Large intestine (tissue), 3 donors: ENCODE measurements at regions not wholly inside any gene's neighbourhood (a gene's known extent, or its start where the extent isn't known, plus 50 kb on each side); places are given as distances from the start of the nearest gene placed in this dataset.

Experiments
- DNase-seq, 2 donors: peaks; one replicate each; pipeline versions ENCODE4 v3.0.0 to v3.0.0-alpha.2; 2013
- H3K27ac ChIP-seq: one replicate; pipeline ENCODE4 v1.5.1; 2013; ENCODE audit warnings: low read length
- H3K27me3 ChIP-seq: 2 replicates; pipeline ENCODE4 v1.6.1; 2013; ENCODE audit warnings: low read length; ENCODE audit not compliant: control insufficient read depth, insufficient read depth
- H3K36me3 ChIP-seq: 2 replicates; pipeline ENCODE4 v1.6.1; 2013; ENCODE audit warnings: low read length; ENCODE audit not compliant: control insufficient read depth, insufficient read depth
- H3K4me1 ChIP-seq: one replicate; pipeline ENCODE4 v1.6.1; 2013; ENCODE audit warnings: low read length; ENCODE audit not compliant: control insufficient read depth, insufficient read depth
- H3K4me3 ChIP-seq: one replicate; pipeline ENCODE4 v1.5.1; 2013; ENCODE audit warnings: low read length
- H3K9me3 ChIP-seq: one replicate; pipeline ENCODE4 v1.6.1; 2013; ENCODE audit warnings: mild to moderate bottlenecking, low read depth, low read length, moderate library complexity; ENCODE audit not compliant: control insufficient read depth
- WGBS: methylation state at CpG from one replicate; pipeline ENCODE4 v1.1.5; 2013; ENCODE audit warnings: low lambda C conversion rate; ENCODE audit not compliant: insufficient coverage; 5-methylcytosine and 5-hydroxymethylcytosine counted together

- Histone ChIP-seq H3K4me1 (no peaks in the 10 kb centered on the region), H3K27me3 (no peaks in the 10 kb centered on the region), H3K4me3 (no peak overlapping the region), H3K27ac (no peak overlapping the region), H3K36me3 (no peaks in the 10 kb centered on the region), H3K9me3 (no peaks in the 10 kb centered on the region)
- no peak for DNase-seq
- no CpG with 5 or more reads among the region's 1 CpG for WGBS
These were observed 339.6 kb upstream of the DCC start for GRCh38 chr18:52000435-52000834.

GRCh38 chr18:52001106-52001505 lies 338.9 kb upstream of the DCC start:
- WGBS: 88% methylated on average over 1 of the region's 1 CpG
- no peaks in the 10 kb centered on the region for H3K36me3 ChIP-seq
- H3K4me3 ChIP-seq: no peak overlapping the region
- H3K27me3 ChIP-seq: no peaks in the 10 kb centered on the region
- no peak overlapping the region for H3K27ac ChIP-seq
- no peaks in the 10 kb centered on the region for H3K9me3 ChIP-seq
- H3K4me1 ChIP-seq: no peaks in the 10 kb centered on the region
- no peak for DNase-seq

GRCh38 chr18:52002600-52002999 lies 337.4 kb upstream of the DCC start:
- Histone ChIP-seq H3K4me1 (no peaks in the 10 kb centered on the region), H3K4me3 (no peak overlapping the region), H3K36me3 (no peaks in the 10 kb centered on the region), H3K27ac (no peak overlapping the region), H3K27me3 (no peaks in the 10 kb centered on the region), H3K9me3 (no peaks in the 10 kb centered on the region)
- WGBS: 97% methylated on average over 5 of the region's 6 CpGs
- DNase-seq: no peak

- Histone ChIP-seq H3K36me3 (no peaks in the 10 kb centered on the region), H3K4me3 (no peak overlapping the region), H3K9me3 (no peaks in the 10 kb centered on the region), H3K4me1 (no peaks in the 10 kb centered on the region), H3K27me3 (no peaks in the 10 kb centered on the region), H3K27ac (no peak overlapping the region)
- 50% methylated on average over 1 of the region's 2 CpGs for WGBS
- no peak for DNase-seq
These were observed 332.9 kb upstream of the DCC start for GRCh38 chr18:52007105-52007504.

- WGBS: no CpG with 5 or more reads among the region's 3 CpGs
- no peak for DNase-seq
- H3K4me3 ChIP-seq: no peak overlapping the region
- H3K27ac ChIP-seq: no peak overlapping the region
- H3K36me3 ChIP-seq: no peaks in the 10 kb centered on the region
- H3K4me1 ChIP-seq: no peaks in the 10 kb centered on the region
- no peaks in the 10 kb centered on the region for H3K27me3 ChIP-seq
- H3K9me3 ChIP-seq: no peaks in the 10 kb centered on the region
These were observed 331.7 kb upstream of the DCC start for GRCh38 chr18:52008330-52008729.

GRCh38 chr18:52008736-52009135 lies 331.3 kb upstream of the DCC start:
- Histone ChIP-seq H3K27ac (no peak overlapping the region), H3K9me3 (no peaks in the 10 kb centered on the region), H3K4me3 (no peak overlapping the region), H3K27me3 (no peaks in the 10 kb centered on the region), H3K4me1 (no peaks in the 10 kb centered on the region), H3K36me3 (no peaks in the 10 kb centered on the region)
- WGBS: 80% methylated on average over 1 of the region's 2 CpGs
- no peak for DNase-seq

GRCh38 chr18:52009958-52010357 lies 330.0 kb upstream of the DCC start:
- H3K27me3 ChIP-seq: no peaks in the 10 kb centered on the region
- H3K27ac ChIP-seq: no peak overlapping the region
- H3K4me3 ChIP-seq: no peak overlapping the region
- no peaks in the 10 kb centered on the region for H3K36me3 ChIP-seq
- H3K9me3 ChIP-seq: no peaks in the 10 kb centered on the region
- no peaks in the 10 kb centered on the region for H3K4me1 ChIP-seq
- WGBS: 88% methylated on average over 1 of the region's 1 CpG
- DNase-seq: no peak

DNA sequence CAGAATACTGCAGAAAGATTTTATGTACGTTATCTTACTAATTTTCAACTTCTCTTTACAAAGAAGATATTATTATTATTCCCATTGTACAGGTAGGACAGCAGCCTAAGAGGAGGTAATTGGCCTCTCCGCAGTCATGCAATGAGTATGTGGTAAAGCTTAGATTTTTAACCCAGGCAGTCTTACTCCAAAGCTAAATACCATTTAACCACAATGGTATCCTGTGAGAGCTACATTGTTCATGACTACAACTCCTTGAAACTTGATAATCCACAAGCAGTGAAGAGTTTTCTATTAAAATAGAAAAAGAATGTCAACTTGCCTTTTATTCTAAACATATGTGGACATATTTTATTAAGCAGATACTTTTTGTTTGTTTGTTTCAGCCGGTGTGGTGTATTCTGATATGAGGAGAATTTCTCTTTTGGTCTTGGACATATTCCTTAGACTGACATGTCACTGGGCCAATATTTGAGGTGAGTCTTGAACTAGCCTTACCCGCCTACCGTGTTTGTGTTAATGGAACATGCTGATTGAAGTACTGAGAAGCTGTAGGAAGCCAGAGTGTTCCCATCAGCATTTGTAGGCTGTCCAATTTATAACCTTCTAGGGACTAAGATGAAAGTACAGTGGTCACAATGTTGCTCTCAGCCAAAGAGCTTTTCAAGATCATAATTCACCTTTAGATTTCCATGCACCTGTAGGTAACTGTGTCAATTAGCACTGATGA lies 293.9 kb upstream of the DCC start:
- no peaks in the 10 kb centered on the region for H3K9me3 ChIP-seq
- DNase-seq: no peak
- H3K36me3 ChIP-seq: no peaks in the 10 kb centered on the region
- H3K27me3 ChIP-seq: no peaks in the 10 kb centered on the region
- no peak overlapping the region for H3K27ac ChIP-seq
- WGBS: no CpG with 5 or more reads among the region's 5 CpGs
- H3K4me3 ChIP-seq: no peak overlapping the region
- H3K4me1 ChIP-seq: no peaks in the 10 kb centered on the region

GRCh38 chr18:52046842-52047241 lies 293.2 kb upstream of the DCC start:
- Histone ChIP-seq H3K9me3 (no peaks in the 10 kb centered on the region), H3K27me3 (no peaks in the 10 kb centered on the region), H3K36me3 (no peaks in the 10 kb centered on the region), H3K4me1 (no peaks in the 10 kb centered on the region), H3K4me3 (no peak overlapping the region), H3K27ac (no peak overlapping the region)
- DNase-seq: no peak
- WGBS: no CpG with 5 or more reads among the region's 4 CpGs

DNA sequence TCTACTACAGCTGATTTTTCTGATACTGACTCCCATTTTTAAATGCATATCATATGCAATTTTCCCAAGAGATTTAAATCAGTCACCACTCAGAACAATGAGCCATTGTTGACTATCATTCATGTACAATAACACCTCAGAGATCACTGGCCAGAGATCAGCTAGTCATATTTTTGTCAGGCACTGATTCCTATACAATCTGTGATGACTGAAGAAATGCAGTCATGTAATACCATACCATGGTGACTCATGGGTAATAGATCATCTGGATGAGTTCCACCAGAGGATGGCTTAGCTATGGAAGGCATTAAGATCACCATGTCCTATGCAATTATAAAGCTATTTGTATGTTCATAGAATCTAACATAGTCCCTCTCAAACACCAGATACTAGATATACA lies 285.7 kb upstream of the DCC start:
- no peak for DNase-seq
- no peaks in the 10 kb centered on the region for H3K36me3 ChIP-seq
- no peaks in the 10 kb centered on the region for H3K9me3 ChIP-seq
- no peak overlapping the region for H3K27ac ChIP-seq
- no peak overlapping the region for H3K4me3 ChIP-seq
- H3K4me1 ChIP-seq: no peaks in the 10 kb centered on the region
- H3K27me3 ChIP-seq: no peaks in the 10 kb centered on the region

- H3K27me3 ChIP-seq: no peaks in the 10 kb centered on the region
- no peak overlapping the region for H3K27ac ChIP-seq
- H3K9me3 ChIP-seq: no peaks in the 10 kb centered on the region
- no peak overlapping the region for H3K4me3 ChIP-seq
- WGBS: 0% methylated on average over 1 of the region's 4 CpGs
- H3K36me3 ChIP-seq: no peaks in the 10 kb centered on the region
- no peaks in the 10 kb centered on the region for H3K4me1 ChIP-seq
- DNase-seq: peak in 1 of 2 donors; percentile 58
These were observed 279.2 kb upstream of the DCC start for GRCh38 chr18:52060607-52061304.
